Mesendoderm (in vitro differentiated cells): ENCODE measurements at regions not wholly inside any gene's neighbourhood (a gene's known extent, or its start where the extent isn't known, plus 50 kb on each side); places are given as distances from the start of the nearest gene placed in this dataset.

Experiments
- DNase-seq: peaks from one replicate; pipeline ENCODE4 v3.0.0; 2013
- H2AK5ac ChIP-seq: 2 replicates; pipeline ENCODE4 v1.6.1; 2013; ENCODE audit warnings: low read length, inconsistent platforms
- H2BK120ac ChIP-seq: 2 replicates; pipeline ENCODE4 v1.6.1; 2013; ENCODE audit warnings: low read depth, mild to moderate bottlenecking, low read length, moderate library complexity, mixed read lengths
- H2BK15ac ChIP-seq: replicated peaks from 2 replicates; pipeline ENCODE4 v1.6.1; 2013; ENCODE audit warnings: low read depth, mild to moderate bottlenecking, moderate library complexity
- H2BK5ac ChIP-seq: 2 replicates; pipeline ENCODE4 v1.6.1; 2013; ENCODE audit warnings: low read length, inconsistent platforms
- H3K18ac ChIP-seq: 2 replicates; pipeline ENCODE4 v1.6.1; 2013; ENCODE audit warnings: mild to moderate bottlenecking, low read length, mixed read lengths
- H3K23ac ChIP-seq: one replicate; pipeline ENCODE4 v1.6.1; 2013; ENCODE audit warnings: low read length
- H3K27ac ChIP-seq: 2 replicates; pipeline ENCODE4 v1.5.1; 2013; ENCODE audit warnings: low read depth, mild to moderate bottlenecking, inconsistent platforms, low read length, moderate library complexity
- H3K27me3 ChIP-seq: 2 replicates; pipeline ENCODE4 v1.6.1; 2013; ENCODE audit warnings: low read length, control low read depth, mild to moderate bottlenecking, inconsistent platforms; ENCODE audit not compliant: insufficient read depth, poor library complexity
- H3K36me3 ChIP-seq: 2 replicates; pipeline ENCODE4 v1.6.1; 2013; ENCODE audit warnings: low read length, inconsistent platforms; ENCODE audit not compliant: control insufficient read depth, insufficient read depth
- H3K4ac ChIP-seq: one replicate; pipeline ENCODE4 v1.6.1; 2013; ENCODE audit warnings: low read depth, mild to moderate bottlenecking, low read length, moderate library complexity
- H3K4me1 ChIP-seq: 2 replicates; pipeline ENCODE4 v1.6.1; 2013; ENCODE audit warnings: low read depth, low read length, inconsistent platforms; ENCODE audit not compliant: control insufficient read depth
- H3K4me2 ChIP-seq: 2 replicates; pipeline ENCODE4 v1.6.1; 2013; ENCODE audit warnings: low read length
- H3K4me3 ChIP-seq: 2 replicates; pipeline ENCODE4 v1.5.1; 2013; ENCODE audit warnings: mild to moderate bottlenecking, low read length
- H3K56ac ChIP-seq: one replicate; pipeline ENCODE4 v1.6.1; 2013; ENCODE audit warnings: low read length
- H3K79me1 ChIP-seq: 2 replicates; pipeline ENCODE4 v1.6.1; 2013; ENCODE audit warnings: low read length, inconsistent platforms
- H3K79me2 ChIP-seq: 2 replicates; pipeline ENCODE4 v1.6.1; 2013; ENCODE audit warnings: mild to moderate bottlenecking, low read length; ENCODE audit not compliant: control insufficient read depth, insufficient read depth
- H3K9ac ChIP-seq: 2 replicates; pipeline ENCODE4 v1.6.1; 2013; ENCODE audit warnings: low read length, inconsistent platforms
- H4K5ac ChIP-seq: one replicate; pipeline ENCODE4 v1.6.1; 2013; ENCODE audit warnings: low read length
- H4K8ac ChIP-seq: one replicate; pipeline ENCODE4 v1.6.1; 2013; ENCODE audit warnings: low read depth, mild to moderate bottlenecking, control low read depth, low read length, moderate library complexity
- WGBS: extraction: QIAGEN DNeasy Blood & Tissue Kit; methylation state at CpG from one replicate; pipeline ENCODE4 v1.1.7; 2013; ENCODE audit warnings: low lambda C conversion rate, missing lambda C conversion rate; ENCODE audit not compliant: insufficient coverage; ENCODE audit errors: extremely low coverage; 5-methylcytosine and 5-hydroxymethylcytosine counted together

GRCh38 chrX:141443922-141444321 lies 140.6 kb downstream of the SPANXA1 start:
- no peak for DNase-seq
- no peak overlapping the region for H2BK15ac ChIP-seq
- H2AK5ac ChIP-seq = no peak overlapping the region
- no peaks in the 10 kb centered on the region for H3K36me3 ChIP-seq
- no peak overlapping the region for H3K27ac ChIP-seq
- H2BK120ac ChIP-seq = no peak overlapping the region
- H3K4ac ChIP-seq = no peak overlapping the region
- H3K27me3 ChIP-seq = no peaks in the 10 kb centered on the region
- H3K23ac ChIP-seq = no peak overlapping the region
- H3K79me2 ChIP-seq = no peaks in the 10 kb centered on the region
- H3K4me2 ChIP-seq = no peak overlapping the region
- H2BK5ac ChIP-seq = no peak overlapping the region
- no peak overlapping the region for H3K18ac ChIP-seq
- H3K9ac ChIP-seq = no peak overlapping the region
- WGBS = no CpG with 5 or more reads among the region's 2 CpGs
- no peaks in the 10 kb centered on the region for H3K79me1 ChIP-seq
- H3K4me3 ChIP-seq = no peak overlapping the region
- H4K5ac ChIP-seq = no peak overlapping the region
- no peak overlapping the region for H3K56ac ChIP-seq
- H3K4me1 ChIP-seq = no peaks in the 10 kb centered on the region
- no peak overlapping the region for H4K8ac ChIP-seq

DNA sequence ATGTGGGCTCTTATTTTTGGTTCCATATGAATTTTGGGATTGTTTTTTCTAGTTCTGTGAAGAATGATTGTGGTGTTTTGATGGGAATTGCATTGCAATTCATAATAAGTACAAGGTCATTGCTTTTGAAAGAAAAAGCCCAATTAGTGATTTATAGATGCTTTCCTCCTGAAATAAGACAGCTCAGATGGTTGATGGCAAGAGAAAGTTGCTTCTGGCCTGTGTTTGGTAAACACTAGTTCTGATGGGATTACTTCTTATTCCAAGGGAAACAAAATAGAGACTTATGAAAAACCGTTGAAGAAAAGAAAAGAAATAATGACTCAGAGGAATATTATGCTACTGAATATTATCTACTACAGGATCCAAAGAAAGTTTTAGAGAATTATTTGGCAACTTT lies 144.9 kb downstream of the SPANXA1 start:
- Histone ChIP-seq H4K5ac (no peak overlapping the region), H3K36me3 (no peaks in the 10 kb centered on the region), H3K79me2 (no peaks in the 10 kb centered on the region), H3K27ac (no peak overlapping the region), H3K79me1 (no peaks in the 10 kb centered on the region), H2BK120ac (no peak overlapping the region), H2BK5ac (no peak overlapping the region), H3K56ac (no peak overlapping the region), H3K23ac (no peak overlapping the region), H3K4ac (no peak overlapping the region), H2BK15ac (no peak overlapping the region), H3K4me1 (no peaks in the 10 kb centered on the region), H3K9ac (no peak overlapping the region), H3K4me2 (no peak overlapping the region), H2AK5ac (no peak overlapping the region), H4K8ac (no peak overlapping the region), H3K18ac (no peak overlapping the region), H3K4me3 (no peak overlapping the region), H3K27me3 (no peaks in the 10 kb centered on the region)
- no peak for DNase-seq
- WGBS = no CpG with 5 or more reads among the region's 1 CpG

DNA sequence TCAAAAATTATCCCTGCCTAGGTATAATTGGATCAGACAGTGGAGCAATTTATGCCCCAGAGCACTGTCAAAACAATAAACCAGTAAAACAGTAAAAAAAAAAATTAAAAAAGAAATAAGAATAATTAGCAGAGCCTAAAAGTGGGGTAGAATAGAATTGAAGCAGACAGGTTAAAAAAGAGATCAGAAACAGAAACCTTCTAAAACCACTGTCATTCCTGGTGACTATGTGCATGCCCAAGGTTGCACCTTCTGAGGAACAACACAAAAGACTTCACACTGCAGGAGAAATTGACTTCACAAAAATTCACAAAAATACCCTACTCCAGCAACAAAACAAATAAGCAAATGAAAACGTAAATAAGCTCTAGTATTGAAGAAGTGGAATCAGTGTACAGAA lies 168.6 kb downstream of the SPANXA1 start:
- no peak overlapping the region for H2BK15ac ChIP-seq
- H3K18ac ChIP-seq = no peak overlapping the region
- no peak for DNase-seq
- no peaks in the 10 kb centered on the region for H3K4me1 ChIP-seq
- no peaks in the 10 kb centered on the region for H3K79me2 ChIP-seq
- H3K27me3 ChIP-seq = no peaks in the 10 kb centered on the region
- H3K23ac ChIP-seq = no peak overlapping the region
- H3K4me3 ChIP-seq = no peak overlapping the region
- no peak overlapping the region for H3K4me2 ChIP-seq
- H3K4ac ChIP-seq = no peak overlapping the region
- H3K36me3 ChIP-seq = no peaks in the 10 kb centered on the region
- H3K9ac ChIP-seq = no peak overlapping the region
- no peak overlapping the region for H3K56ac ChIP-seq
- no peaks in the 10 kb centered on the region for H3K79me1 ChIP-seq
- no peak overlapping the region for H2AK5ac ChIP-seq
- no peak overlapping the region for H2BK5ac ChIP-seq
- H4K8ac ChIP-seq = no peak overlapping the region
- WGBS = no CpG with 5 or more reads among the region's 1 CpG
- no peak overlapping the region for H2BK120ac ChIP-seq
- no peak overlapping the region for H3K27ac ChIP-seq
- H4K5ac ChIP-seq = no peak overlapping the region

GRCh38 chrX:141405853-141406492 lies 163.7 kb upstream of the SPANXC start:
- H2BK15ac ChIP-seq = no peak overlapping the region
- H3K79me1 ChIP-seq = no peaks in the 10 kb centered on the region
- no peak overlapping the region for H4K8ac ChIP-seq
- H3K9ac ChIP-seq = no peak overlapping the region
- H3K4me2 ChIP-seq = no peak overlapping the region
- no peak for DNase-seq
- no peaks in the 10 kb centered on the region for H3K27me3 ChIP-seq
- no peak overlapping the region for H2AK5ac ChIP-seq
- H3K27ac ChIP-seq = no peak overlapping the region
- no peak overlapping the region for H3K23ac ChIP-seq
- no peaks in the 10 kb centered on the region for H3K79me2 ChIP-seq
- no peaks in the 10 kb centered on the region for H3K36me3 ChIP-seq
- no peak overlapping the region for H3K18ac ChIP-seq
- H2BK120ac ChIP-seq = no peak overlapping the region
- H2BK5ac ChIP-seq = no peak overlapping the region
- no CpG with 5 or more reads among the region's 2 CpGs for WGBS
- H3K56ac ChIP-seq = no peak overlapping the region
- H3K4ac ChIP-seq = no peak overlapping the region
- no peaks in the 10 kb centered on the region for H3K4me1 ChIP-seq
- no peak overlapping the region for H3K4me3 ChIP-seq
- no peak overlapping the region for H4K5ac ChIP-seq

- H3K23ac ChIP-seq = no peak overlapping the region
- no peak overlapping the region for H3K27ac ChIP-seq
- no peaks in the 10 kb centered on the region for H3K79me1 ChIP-seq
- no peak overlapping the region for H4K5ac ChIP-seq
- no peak overlapping the region for H4K8ac ChIP-seq
- H2BK5ac ChIP-seq = no peak overlapping the region
- H3K4ac ChIP-seq = no peak overlapping the region
- H3K4me1 ChIP-seq = no peaks in the 10 kb centered on the region
- H2BK120ac ChIP-seq = no peak overlapping the region
- DNase-seq = no peak
- H3K36me3 ChIP-seq = no peaks in the 10 kb centered on the region
- H3K9ac ChIP-seq = no peak overlapping the region
- H3K4me2 ChIP-seq = no peak overlapping the region
- H2BK15ac ChIP-seq = no peak overlapping the region
- H3K79me2 ChIP-seq = no peaks in the 10 kb centered on the region
- H3K4me3 ChIP-seq = no peak overlapping the region
- no peak overlapping the region for H3K56ac ChIP-seq
- WGBS = no CpG with 5 or more reads among the region's 1 CpG
- no peaks in the 10 kb centered on the region for H3K27me3 ChIP-seq
- H2AK5ac ChIP-seq = no peak overlapping the region
- H3K18ac ChIP-seq = no peak overlapping the region
These were observed 163.2 kb upstream of the SPANXC start for GRCh38 chrX:141405486-141405852.

DNA sequence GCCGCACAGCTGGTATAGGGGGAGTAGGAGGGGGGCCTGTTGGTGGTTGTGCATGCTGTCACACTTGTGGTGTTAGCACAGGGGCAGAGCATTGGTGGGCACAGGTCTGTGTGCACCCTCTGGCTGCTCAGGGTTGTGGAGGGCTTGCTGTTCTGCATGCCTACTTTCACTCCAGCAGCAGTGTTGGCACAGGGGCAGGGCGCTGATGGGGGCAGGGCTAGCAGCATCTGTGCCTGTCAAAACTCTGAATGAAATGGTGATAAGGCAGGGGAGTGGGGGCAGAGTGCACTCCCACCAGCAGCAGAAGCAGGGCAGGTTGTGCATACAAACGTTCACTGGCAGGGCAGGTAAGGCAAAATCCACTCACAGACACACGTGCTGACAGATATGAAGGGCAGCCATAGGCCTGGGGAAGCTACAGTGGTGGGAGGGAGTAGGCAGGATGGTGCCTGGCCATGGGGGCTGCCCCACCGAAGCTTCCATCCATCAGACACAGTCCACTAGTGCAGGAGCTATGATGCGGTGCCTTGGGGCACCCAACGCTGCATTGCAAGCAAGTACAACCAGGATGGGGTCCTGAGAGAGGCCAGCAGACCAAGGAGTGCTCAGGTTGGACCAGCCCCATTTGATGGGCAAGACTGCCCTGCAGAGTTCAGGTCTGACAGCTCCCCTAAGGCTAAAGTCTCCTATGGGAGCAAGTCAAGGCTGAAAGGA lies 160.7 kb upstream of the SPANXC start:
- no peaks in the 10 kb centered on the region for H3K79me2 ChIP-seq
- H3K36me3 ChIP-seq = no peaks in the 10 kb centered on the region
- no CpG with 5 or more reads among the region's 7 CpGs for WGBS
- no peak overlapping the region for H3K18ac ChIP-seq
- no peak overlapping the region for H3K4me2 ChIP-seq
- H2BK120ac ChIP-seq = no peak overlapping the region
- no peak for DNase-seq
- H3K4ac ChIP-seq = no peak overlapping the region
- no peak overlapping the region for H2BK15ac ChIP-seq
- no peaks in the 10 kb centered on the region for H3K27me3 ChIP-seq
- H2BK5ac ChIP-seq = no peak overlapping the region
- no peak overlapping the region for H3K56ac ChIP-seq
- no peaks in the 10 kb centered on the region for H3K4me1 ChIP-seq
- H2AK5ac ChIP-seq = no peak overlapping the region
- H3K9ac ChIP-seq = no peak overlapping the region
- H3K27ac ChIP-seq = no peak overlapping the region
- no peak overlapping the region for H4K8ac ChIP-seq
- H3K79me1 ChIP-seq = no peaks in the 10 kb centered on the region
- no peak overlapping the region for H3K23ac ChIP-seq
- no peak overlapping the region for H4K5ac ChIP-seq
- no peak overlapping the region for H3K4me3 ChIP-seq
